GM19238 (cell line): ENCODE measurements at regions not wholly inside any gene's neighbourhood (a gene's known extent, or its start where the extent isn't known, plus 50 kb on each side); places are given as distances from the start of the nearest gene placed in this dataset.
"Not testable (repeated sequence)": the region's sequence is repeated elsewhere in the genome, so short reads cannot be mapped to it uniquely, and the experiment has no call there.

Experiments
- DNase-seq: peaks from one replicate; pipeline ENCODE4 v3.0.0; 2011; ENCODE audit warnings: low spot score; ENCODE audit not compliant: insufficient read length

GRCh38 chr3:103866113-103866512 lies 1431.3 kb downstream of the ZPLD1 start:
- no peak for DNase-seq

DNA sequence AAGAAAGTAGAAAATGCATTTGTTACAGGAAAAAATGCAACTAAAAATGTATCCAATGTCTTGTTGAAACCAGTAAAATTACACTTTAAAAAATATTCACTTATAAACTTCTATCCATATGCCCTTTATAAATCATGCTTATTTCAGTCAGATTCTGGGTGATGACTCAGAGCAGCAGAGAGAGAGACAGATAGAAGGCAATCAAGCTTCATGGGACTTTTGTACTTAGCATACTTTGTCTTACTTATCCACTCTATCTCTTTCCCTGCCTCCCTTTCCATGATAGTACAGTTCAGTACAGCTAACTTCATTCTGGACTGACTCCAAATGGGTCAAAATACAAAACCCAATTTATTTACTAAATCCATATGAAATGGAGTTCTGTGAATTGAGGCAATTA lies 1438.2 kb downstream of the ZPLD1 start:
- DNase-seq = no peak

GRCh38 chr3:103873897-103874545 lies 1439.2 kb downstream of the ZPLD1 start:
- DNase-seq = no peak

- not testable (repeated sequence) for DNase-seq
These were observed 1447.0 kb downstream of the ZPLD1 start for GRCh38 chr3:103881809-103882208.

DNA sequence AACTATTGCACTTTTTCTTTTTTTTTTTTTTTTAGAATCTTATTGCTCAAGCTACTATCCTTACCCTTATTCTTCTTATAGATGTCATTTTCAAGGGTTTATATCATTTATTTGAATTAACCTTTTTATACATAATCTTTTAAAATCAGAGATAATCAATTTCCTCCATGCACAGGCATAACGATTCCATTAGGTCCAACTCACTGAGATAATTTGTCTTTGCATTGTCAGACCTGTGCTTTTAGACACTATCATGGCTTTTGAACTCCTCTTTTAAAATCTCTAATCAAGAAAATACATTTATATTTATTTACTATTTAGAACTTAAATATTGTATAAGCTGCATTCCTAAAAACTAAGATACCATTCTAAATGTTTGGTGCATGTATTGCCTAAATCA lies 1454.9 kb downstream of the ZPLD1 start:
- DNase-seq = no peak

DNA sequence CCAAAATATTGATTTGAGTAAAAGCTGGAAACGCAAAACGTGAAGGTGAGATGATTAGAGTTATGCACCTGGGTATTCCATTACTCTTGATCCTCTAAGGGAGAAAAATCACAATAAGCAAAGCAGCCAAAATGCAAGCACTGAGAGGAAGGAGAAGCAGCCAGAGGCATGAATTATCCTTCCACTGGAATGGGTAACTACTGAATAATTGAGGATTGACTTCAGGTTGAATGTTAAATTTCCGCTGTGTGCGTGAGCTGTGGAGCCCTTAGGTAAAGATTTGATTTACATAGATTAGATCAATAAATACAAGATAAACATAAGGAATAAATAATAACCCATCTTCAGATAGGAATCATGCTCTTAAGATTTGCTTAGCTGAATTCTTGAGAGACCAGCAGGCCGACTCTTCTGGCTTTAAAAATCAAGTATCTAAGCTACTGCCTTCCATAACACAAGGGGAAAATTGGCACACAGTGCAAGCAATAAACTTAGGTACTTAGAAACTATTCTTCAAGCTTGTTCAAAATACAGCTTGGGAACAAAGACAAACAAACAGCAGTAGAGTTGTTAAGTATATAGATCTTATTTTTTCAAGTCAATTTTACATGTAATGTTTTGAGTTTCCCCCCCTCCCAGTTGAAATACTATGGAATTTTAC lies 1459.5 kb downstream of the ZPLD1 start:
- DNase-seq = no peak

GRCh38 chr3:103899328-103899727 lies 1464.5 kb downstream of the ZPLD1 start:
- DNase-seq = no peak

DNA sequence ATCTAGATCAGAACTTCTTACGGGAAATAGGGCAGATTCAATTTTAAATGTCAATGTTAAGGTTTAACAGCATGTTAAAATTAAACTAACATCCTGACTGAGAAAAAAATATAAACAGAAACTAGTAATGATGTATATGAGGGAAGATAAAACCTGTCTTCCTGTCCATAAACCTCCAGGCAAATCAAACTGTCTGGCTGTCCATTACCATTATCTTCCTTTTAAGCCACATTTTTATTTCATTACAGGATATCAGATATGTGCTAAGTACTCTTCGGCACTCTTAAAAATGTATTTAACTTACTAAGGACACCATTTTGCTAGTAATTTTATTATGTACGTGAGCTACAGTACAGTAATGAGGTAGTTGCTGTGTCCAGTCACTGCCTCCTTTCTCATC lies 1461.7 kb upstream of the ALCAM start:
- no peak for DNase-seq

DNA sequence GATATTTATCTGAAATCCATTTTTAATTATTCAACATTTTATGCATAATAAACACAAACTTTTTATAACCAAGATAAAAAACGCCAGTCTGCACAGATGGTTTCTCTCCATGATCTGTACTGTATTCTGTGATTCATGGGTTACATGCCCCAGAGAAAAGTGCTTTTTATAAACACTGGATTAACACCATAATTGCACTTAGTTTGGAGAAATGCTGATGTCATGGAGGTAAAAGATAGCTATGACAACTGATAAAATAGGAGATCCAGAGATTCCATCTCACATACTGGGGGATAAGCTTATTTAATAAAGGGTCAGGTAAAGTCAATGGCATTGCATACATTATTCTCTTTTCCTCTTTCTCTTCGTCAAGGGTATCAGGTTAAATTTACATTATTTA lies 1460.4 kb upstream of the ALCAM start:
- DNase-seq = no peak

DNA sequence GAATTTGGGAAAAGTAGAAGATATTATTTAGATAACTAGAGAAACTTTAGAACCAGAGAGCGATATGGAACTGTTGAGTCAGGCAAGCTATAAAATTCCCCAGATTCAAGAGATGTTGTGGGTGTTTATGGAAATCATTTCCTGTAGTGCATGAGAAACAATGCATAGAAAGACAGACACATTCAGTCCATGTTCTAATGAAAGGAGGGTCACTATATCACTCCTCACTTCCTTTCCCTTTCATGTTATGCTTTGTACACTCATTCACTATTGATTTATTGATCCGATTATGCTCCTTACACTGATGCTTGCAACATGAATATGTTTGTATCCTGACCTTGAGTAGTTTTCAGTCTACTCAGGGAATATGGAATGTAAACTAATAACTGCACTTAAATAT lies 1459.9 kb upstream of the ALCAM start:
- no peak for DNase-seq

DNA sequence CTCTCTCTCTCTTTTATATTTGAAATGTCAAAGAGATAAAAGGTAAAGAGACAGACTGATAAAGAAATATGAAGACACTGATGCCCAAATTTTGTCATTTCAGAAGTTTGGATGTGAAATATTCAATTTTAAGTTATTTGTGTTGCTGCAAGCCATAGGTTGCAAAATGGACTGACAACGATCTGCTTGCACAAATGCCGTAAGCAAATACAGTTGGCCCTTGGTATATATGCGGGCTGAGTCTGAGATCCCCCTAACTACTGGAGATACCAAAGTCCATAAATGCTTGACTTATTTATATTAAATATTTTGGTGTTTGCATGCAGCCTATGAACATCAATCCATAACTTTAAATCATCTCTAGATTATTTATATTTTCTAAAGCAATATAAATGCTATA lies 1459.1 kb upstream of the ALCAM start:
- no peak for DNase-seq

GRCh38 chr3:103909395-103909794 lies 1457.3 kb upstream of the ALCAM start:
- no peak for DNase-seq

GRCh38 chr3:103918336-103918735 lies 1448.4 kb upstream of the ALCAM start:
- DNase-seq = no peak

DNA sequence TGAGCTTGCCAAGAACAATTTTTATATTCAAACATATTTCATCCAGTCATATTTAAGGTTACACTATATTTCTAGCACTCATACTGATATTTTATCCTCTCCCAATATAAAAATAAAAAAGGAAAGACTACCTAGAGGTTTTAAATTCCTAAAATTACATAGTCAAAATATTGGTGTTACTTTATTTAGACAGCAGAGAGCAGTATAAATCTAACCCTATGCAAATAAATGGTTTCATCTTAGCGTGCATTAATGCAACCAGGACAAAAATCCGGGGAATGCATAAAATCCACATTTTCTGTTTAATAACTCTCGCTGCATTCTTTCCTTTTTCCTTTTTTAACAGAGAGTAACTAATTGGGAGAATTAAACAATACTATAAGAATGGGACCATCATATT lies 1447.4 kb upstream of the ALCAM start:
- DNase-seq = no peak

DNA sequence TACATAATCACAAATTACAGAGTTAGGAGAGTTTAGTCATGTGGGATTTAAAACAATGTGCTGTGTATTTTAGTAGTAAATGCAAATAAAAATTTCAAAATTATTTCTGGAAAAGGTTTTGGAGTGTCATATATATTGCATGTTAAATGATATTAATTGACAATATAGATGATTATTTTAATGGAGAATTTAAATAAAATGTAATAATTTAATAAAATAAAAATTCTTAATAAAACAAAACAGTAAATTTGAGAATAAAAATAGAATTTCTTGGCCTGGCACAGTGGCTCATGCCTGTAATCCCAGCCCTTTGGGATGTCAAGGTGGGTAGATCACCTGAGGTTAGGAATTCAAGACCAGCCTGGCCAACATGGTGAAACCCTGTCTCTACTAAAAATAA lies 1442.8 kb upstream of the ALCAM start:
- DNase-seq = no peak

DNA sequence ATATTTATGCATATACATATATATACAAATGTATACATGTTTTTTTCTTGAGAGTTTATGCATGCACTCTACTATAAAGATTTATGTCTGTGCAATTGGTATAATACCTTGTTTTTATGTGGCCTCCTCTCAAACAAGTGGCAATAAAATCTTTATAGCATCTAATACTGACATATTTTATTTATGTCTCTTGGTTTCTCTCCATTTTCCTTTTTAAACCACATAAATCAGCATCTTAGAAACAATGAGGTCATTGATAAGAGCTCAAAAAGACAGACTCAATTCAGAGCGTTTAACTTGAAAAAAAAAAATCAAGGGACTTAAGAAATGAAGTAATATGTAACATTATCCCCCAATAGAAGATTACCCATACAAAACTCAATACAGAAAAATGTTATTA lies 1442.2 kb upstream of the ALCAM start:
- DNase-seq = no peak

DNA sequence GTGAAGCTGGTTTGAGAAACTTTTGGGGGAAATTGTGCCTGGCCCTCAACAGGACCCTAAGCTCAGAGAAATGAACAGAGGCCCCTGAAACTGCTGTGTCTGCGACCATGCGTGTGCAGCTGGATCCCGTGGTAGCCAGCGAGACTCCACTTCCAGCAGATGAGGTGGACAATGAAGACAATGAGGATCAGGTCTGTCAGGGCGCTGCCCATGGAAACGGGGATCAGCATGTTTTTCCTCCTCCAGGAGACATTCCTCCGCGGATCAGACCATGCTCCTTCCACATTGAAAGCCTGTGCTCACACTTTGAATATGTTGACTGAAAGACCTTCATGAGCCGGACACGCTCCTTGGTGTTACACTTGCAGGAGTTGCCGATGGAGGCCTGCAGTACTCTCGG lies 1439.8 kb upstream of the ALCAM start:
- no peak for DNase-seq

DNA sequence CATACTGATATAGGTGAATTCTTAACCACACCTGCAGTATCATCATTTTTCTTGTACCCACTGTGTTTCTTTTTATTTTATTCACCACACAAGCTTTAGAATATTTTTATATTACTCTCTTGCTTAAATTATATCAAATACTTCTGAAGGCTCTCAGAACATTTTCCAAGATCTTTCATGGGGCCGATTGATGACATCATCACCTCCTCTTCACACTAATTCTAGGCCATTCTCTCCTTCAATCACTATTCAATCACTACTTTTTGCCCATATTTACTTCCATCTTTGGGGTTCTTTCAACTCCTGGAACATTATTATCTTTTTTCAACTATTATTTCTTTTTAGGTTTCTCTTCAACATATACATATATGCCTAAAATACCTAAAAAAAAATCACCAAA lies 1438.8 kb upstream of the ALCAM start:
- DNase-seq = no peak

DNA sequence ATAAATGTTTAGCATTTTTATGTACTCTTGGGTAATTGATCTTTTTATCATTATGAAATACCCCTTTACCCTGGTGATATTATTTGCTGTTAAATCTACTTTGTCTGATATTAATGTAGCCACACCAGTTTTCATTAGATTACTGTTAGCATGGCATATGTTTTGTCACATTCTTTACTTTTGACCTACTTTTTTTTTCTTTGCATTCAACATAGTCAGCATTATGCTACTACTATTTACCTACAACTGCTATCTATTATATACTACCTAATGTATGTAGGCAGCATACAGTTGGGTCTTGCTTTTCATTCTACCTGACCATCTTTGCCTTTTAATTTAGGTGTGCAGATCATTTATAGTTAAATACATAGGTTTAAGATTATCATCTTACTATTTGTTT lies 1429.6 kb upstream of the ALCAM start:
- no peak for DNase-seq

DNA sequence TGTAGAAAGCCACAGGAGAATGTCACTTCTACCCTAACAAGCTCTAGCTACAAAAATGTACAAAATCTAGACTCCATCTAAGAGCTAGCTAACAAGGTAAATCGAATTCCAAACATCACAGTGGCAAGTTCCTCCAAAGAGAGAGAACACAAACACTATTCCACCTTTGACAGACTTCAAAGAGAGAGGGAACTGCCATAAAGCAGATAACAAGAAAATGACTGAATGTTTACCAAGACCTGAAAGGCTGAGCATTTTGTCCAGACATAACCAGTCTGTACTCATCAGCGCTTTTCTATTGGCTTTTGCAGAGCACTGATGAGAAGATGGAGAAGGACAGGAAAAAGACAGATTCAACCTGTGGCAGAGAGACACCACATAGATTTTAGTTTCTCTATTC lies 1419.6 kb upstream of the ALCAM start:
- DNase-seq = no peak

DNA sequence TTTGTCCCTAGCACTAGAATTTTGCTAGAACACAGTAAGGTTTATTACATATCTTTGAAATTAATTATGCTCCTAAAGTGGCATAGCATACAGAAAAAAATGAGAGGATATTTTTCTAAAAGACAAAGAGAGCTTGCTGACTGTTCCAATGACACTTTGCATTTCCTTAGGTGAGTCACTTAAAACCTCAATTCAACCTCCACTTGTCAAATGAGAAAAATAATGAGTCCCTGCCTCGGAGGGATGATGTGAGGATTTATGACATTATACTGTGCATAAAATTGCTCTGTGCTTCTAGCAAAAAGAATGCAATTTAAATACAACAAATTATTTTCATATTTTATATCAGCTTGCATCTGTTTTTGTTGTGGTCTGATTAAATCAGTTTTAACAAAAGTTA lies 1417.0 kb upstream of the ALCAM start:
- no peak for DNase-seq

GRCh38 chr3:103950676-103951075 lies 1416.0 kb upstream of the ALCAM start:
- DNase-seq = no peak

DNA sequence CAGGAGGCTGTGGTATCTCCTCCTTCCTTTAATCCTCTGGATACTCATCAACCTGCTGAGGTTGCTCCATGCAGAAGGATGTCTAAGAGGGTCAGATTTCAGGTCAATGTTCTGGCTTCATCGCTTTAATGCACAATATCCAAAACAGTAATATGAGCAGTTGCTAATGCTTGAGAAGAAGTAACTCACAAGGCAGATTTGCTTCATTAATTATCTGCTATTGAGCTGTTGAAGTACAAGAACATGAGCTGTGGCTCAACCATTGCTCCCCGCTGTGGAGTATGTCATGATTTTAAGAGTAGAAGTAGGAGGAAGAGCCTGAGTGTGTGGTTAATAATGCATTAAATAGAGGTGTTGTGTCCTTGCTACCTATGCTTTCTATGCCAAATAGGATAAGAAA lies 1412.9 kb upstream of the ALCAM start:
- DNase-seq = no peak

- no peak for DNase-seq
These were observed 1405.9 kb upstream of the ALCAM start for GRCh38 chr3:103960819-103961218.
